IMR-90 (cell line): ENCODE measurements at regions not wholly inside any gene's neighbourhood (a gene's known extent, or its start where the extent isn't known, plus 50 kb on each side); places are given as distances from the start of the nearest gene placed in this dataset.

Experiments
- ATAC-seq: fragments of 200-7000 bp; cut with Tn5 transposase; 2 replicates; pipeline ENCODE4 v1.9.1; 2020; ENCODE audit warnings: low read depth, mild to moderate bottlenecking, moderate library complexity
- BruUV-seq: library from RNA; stranded (reverse); fragments of 400-500 nt; replicated peaks from 2 replicates; lab custom pipeline; 2021; lab: Mats Ljungman, UMichigan
- CTCF ChIA-PET: fragments of 300-600 bp; formaldehyde crosslinking; extraction: SDS; loops from one replicate; lab custom pipeline; 2021; ENCODE audit warnings: antibody characterized with exemption; lab: Yijun Ruan, JAX
- POLR2A ChIA-PET: fragments of 300-600 bp; sonication (Branson Sonifier 250); formaldehyde crosslinking; loops from one replicate; lab custom pipeline; 2022; ENCODE audit warnings: antibody characterized with exemption; ENCODE audit not compliant: unreplicated experiment; lab: Charles Lee
- DNase-seq: peaks from one replicate; pipeline ENCODE4 v3.0.0; 2013
- H2AFZ ChIP-seq: replicated peaks from 2 replicates; pipeline ENCODE3; 2013; ENCODE audit warnings: low read length, mild to moderate bottlenecking; ENCODE audit not compliant: poor library complexity
- H2AK5ac ChIP-seq: 2 replicates; pipeline ENCODE4 v1.6.1; 2013; ENCODE audit warnings: low read depth, low read length, inconsistent platforms
- H2AK9ac ChIP-seq: replicated peaks from 2 replicates; pipeline ENCODE3; 2013; ENCODE audit warnings: mild to moderate bottlenecking, low read depth, low read length, moderate library complexity; ENCODE audit not compliant: poor library complexity
- H2BK120ac ChIP-seq: 2 replicates; pipeline ENCODE4 v1.6.1; 2013; ENCODE audit warnings: low read depth, low read length, inconsistent platforms
- H2BK15ac ChIP-seq: 3 replicates; pipeline ENCODE4 v1.6.1; 2013; ENCODE audit warnings: low read depth, low read length, inconsistent platforms
- H2BK20ac ChIP-seq: 2 replicates; pipeline ENCODE4 v1.6.1; 2013; ENCODE audit warnings: low read depth, mild to moderate bottlenecking, inconsistent platforms, low read length, moderate library complexity
- H2BK5ac ChIP-seq: 2 replicates; pipeline ENCODE4 v1.6.1; 2013; ENCODE audit warnings: mild to moderate bottlenecking, low read depth, low read length, inconsistent platforms; ENCODE audit not compliant: poor library complexity, severe bottlenecking
- H3K14ac ChIP-seq: replicated peaks from 2 replicates; pipeline ENCODE4 v1.6.1; 2013; ENCODE audit warnings: low read depth, low read length, inconsistent platforms
- H3K18ac ChIP-seq: 2 replicates; pipeline ENCODE4 v1.6.1; 2013; ENCODE audit warnings: low read depth, low read length, control low read depth
- H3K23ac ChIP-seq: 2 replicates; pipeline ENCODE4 v1.6.1; 2013; ENCODE audit warnings: low read depth, low read length, inconsistent platforms
- H3K27ac ChIP-seq: 2 replicates; pipeline ENCODE4 v1.5.1; 2013; ENCODE audit warnings: mild to moderate bottlenecking, control low read depth, low read length; ENCODE audit not compliant: insufficient read depth
- H3K27me3 ChIP-seq: 2 replicates; pipeline ENCODE4 v1.6.1; 2013; ENCODE audit warnings: low read length; ENCODE audit not compliant: control insufficient read depth, insufficient read depth
- H3K36me3 ChIP-seq: 2 replicates; pipeline ENCODE4 v1.6.1; 2013; ENCODE audit warnings: low read length, mixed read lengths; ENCODE audit not compliant: control insufficient read depth, insufficient read depth
- H3K4ac ChIP-seq: 2 replicates; pipeline ENCODE4 v1.6.1; 2013; ENCODE audit warnings: low read depth, low read length, inconsistent platforms
- H3K4me1 ChIP-seq: 2 replicates; pipeline ENCODE4 v1.6.1; 2013; ENCODE audit warnings: low read length, mixed read lengths; ENCODE audit not compliant: control insufficient read depth, insufficient read depth
- H3K4me2 ChIP-seq: 2 replicates; pipeline ENCODE4 v1.6.1; 2013; ENCODE audit warnings: low read depth, mild to moderate bottlenecking, control low read depth, low read length, moderate library complexity
- H3K4me3 ChIP-seq: 2 replicates; pipeline ENCODE4 v1.5.1; 2013; ENCODE audit warnings: low read depth, mild to moderate bottlenecking, control low read depth, low read length, moderate library complexity; ENCODE audit not compliant: insufficient read depth
- H3K56ac ChIP-seq: 2 replicates; pipeline ENCODE4 v1.6.1; 2013; ENCODE audit warnings: low read length, inconsistent platforms; ENCODE audit not compliant: insufficient read depth; ENCODE audit errors: extremely low read depth
- H3K79me1 ChIP-seq, 2 experiments: 2 replicates each; pipeline ENCODE4 v1.6.1; 2013; ENCODE audit warnings: low read length in 2 of 2, inconsistent platforms in 1 of 2, low read depth in 1 of 2
- H3K9ac ChIP-seq: 2 replicates; pipeline ENCODE4 v1.6.1; 2013; ENCODE audit warnings: low read depth, low read length, control low read depth
- H3K9me1 ChIP-seq: 2 replicates; pipeline ENCODE4 v1.6.1; 2013; ENCODE audit warnings: low read length, inconsistent platforms; ENCODE audit not compliant: insufficient read depth
- H3K9me3 ChIP-seq: 2 replicates; pipeline ENCODE4 v1.6.1; 2013; ENCODE audit warnings: low read length; ENCODE audit not compliant: control insufficient read depth, insufficient read depth
- H4K20me1 ChIP-seq: 2 replicates; pipeline ENCODE4 v1.6.1; 2013; ENCODE audit warnings: low read length, inconsistent platforms; ENCODE audit not compliant: insufficient read depth
- H4K5ac ChIP-seq: 2 replicates; pipeline ENCODE4 v1.6.1; 2013; ENCODE audit warnings: mild to moderate bottlenecking, low read depth, low read length, control low read depth
- H4K8ac ChIP-seq, 2 experiments: 2 replicates each; pipeline ENCODE4 v1.6.1; 2013; ENCODE audit warnings: low read depth in 2 of 2, low read length in 2 of 2, control low read depth in 1 of 2, inconsistent platforms in 1 of 2
- H4K91ac ChIP-seq: 2 replicates; pipeline ENCODE4 v1.6.1; 2013; ENCODE audit warnings: low read depth, low read length, inconsistent platforms; ENCODE audit not compliant: insufficient read depth
- BHLHE40 ChIP-seq: fragments of 150-350 bp; IDR thresholded peaks from 2 replicates; pipeline ENCODE4 v1.6.1; 2016; ENCODE audit warnings: mild to moderate bottlenecking, low read depth, low read length
- CTCF ChIP-seq: conservative IDR thresholded peaks from 2 replicates; pipeline ENCODE4 v1.5.1; 2012; ENCODE audit warnings: mild to moderate bottlenecking, low read depth, low read length, improper control_type of control experiment
- MAFK ChIP-seq: IDR thresholded peaks from 2 replicates; pipeline ENCODE4 v1.6.1; 2012; ENCODE audit warnings: low read depth, low read length, improper control_type of control experiment
- MAZ ChIP-seq: IDR thresholded peaks from 2 replicates; pipeline ENCODE4 v1.6.1; 2012; ENCODE audit warnings: low read depth, mild to moderate bottlenecking, low read length, improper control_type of control experiment, moderate library complexity, borderline replicate concordance
- POLR2A ChIP-seq: IDR thresholded peaks from 2 replicates; pipeline ENCODE4 v1.6.1; 2012; ENCODE audit warnings: mild to moderate bottlenecking, low read depth, low read length
- RAD21 ChIP-seq: IDR thresholded peaks from 2 replicates; pipeline ENCODE4 v1.6.1; 2012; ENCODE audit warnings: low read length, improper control_type of control experiment
- RCOR1 ChIP-seq: IDR thresholded peaks from 2 replicates; pipeline ENCODE4 v1.6.1; 2012; ENCODE audit warnings: mild to moderate bottlenecking, low read length, improper control_type of control experiment; ENCODE audit not compliant: insufficient replicate concordance
- SMC3 ChIP-seq: fragments of 150-350 bp; IDR thresholded peaks from 2 replicates; pipeline ENCODE4 v1.6.1; 2016; ENCODE audit warnings: low read depth, mild to moderate bottlenecking, antibody characterized with exemption, low read length, moderate library complexity
- USF2 ChIP-seq: fragments of 150-350 bp; IDR thresholded peaks from 2 replicates; pipeline ENCODE4 v1.6.1; 2017; ENCODE audit warnings: mild to moderate bottlenecking, antibody characterized with exemption, low read length, low read depth
- WGBS, 2 experiments: methylation state at CpG; one replicate each; pipeline versions ENCODE4 v1.1.5 to v1.1.7; 2013; ENCODE audit warnings: missing lambda C conversion rate in 2 of 2; ENCODE audit not compliant: insufficient read length in 1 of 2; ENCODE audit errors: extremely low coverage in 2 of 2; 5-methylcytosine and 5-hydroxymethylcytosine counted together
- dilution Hi-C: fragments of 300-500 bp; cut with HindIII; formaldehyde crosslinking; loops from one replicate; pipeline ENCODE4 v1.14.3; 2018; ENCODE audit warnings: low sequenced_read_pairs; ENCODE audit not compliant: unreplicated experiment
- in situ Hi-C: fragments of 300-500 bp; cut with MboI; formaldehyde crosslinking; loops from 3 replicates; pipeline ENCODE4 v1.14.3; 2019; ENCODE audit warnings: low sequenced_read_pairs, inconsistent platforms, mixed read lengths
- intact Hi-C: fragments of 100-400 bp; cut with micrococcal nuclease; formaldehyde crosslinking; loops from 2 replicates; pipeline ENCODE4 v1.10.0; 2022

- no peak overlapping the region for H4K91ac ChIP-seq
- H3K4me2 ChIP-seq: no peak overlapping the region
- H4K5ac ChIP-seq: no peak overlapping the region
- no peaks in the 10 kb centered on the region for H3K36me3 ChIP-seq
- H3K9me1 ChIP-seq: no peaks in the 10 kb centered on the region
- in situ Hi-C loops: no loop called here
- no peaks in the 10 kb centered on the region for H4K20me1 ChIP-seq
- TF ChIP-seq POLR2A: no peak
- no peak for TF ChIP-seq CTCF
- no peak for TF ChIP-seq MAZ
- TF ChIP-seq SMC3: no peak
- no peak for TF ChIP-seq RAD21
- TF ChIP-seq RCOR1: no peak
- TF ChIP-seq MAFK: no peak
- TF ChIP-seq BHLHE40: no peak
- no peak for TF ChIP-seq USF2
- H3K4me3 ChIP-seq: no peak overlapping the region
- no peak overlapping the region for H2BK15ac ChIP-seq
- H3K56ac ChIP-seq: no peak overlapping the region
- H3K4me1 ChIP-seq: no peaks in the 10 kb centered on the region
- ChIA-PET POLR2A (no interaction called here), CTCF (no interaction called here)
- dilution Hi-C loops: no loop called here
- H3K27me3 ChIP-seq: no peaks in the 10 kb centered on the region
- H2BK5ac ChIP-seq: no peak overlapping the region
- no peak overlapping the region for H2AK9ac ChIP-seq
- ATAC-seq: no peak
- no peak for DNase-seq
- H3K79me1 ChIP-seq: no peaks in the 10 kb centered on the region
- no peak overlapping the region for H3K27ac ChIP-seq
- no peak overlapping the region for H4K8ac ChIP-seq
- no peak overlapping the region for H2AFZ ChIP-seq
- no peak overlapping the region for H3K14ac ChIP-seq
- H2BK20ac ChIP-seq: no peak overlapping the region
- no peak overlapping the region for H2BK120ac ChIP-seq
- intact Hi-C loops: no loop called here
- no CpG with 5 or more reads among the region's 1 CpG for WGBS, 2 experiments
- H3K23ac ChIP-seq: no peak overlapping the region
- BruUV-seq: no TSS peak
- peaks cover 13% of the 10 kb centered on the region; the same call in 1 of the 2 replicates for H3K9me3 ChIP-seq
- no peak overlapping the region for H3K18ac ChIP-seq
- H2AK5ac ChIP-seq: no peak overlapping the region
- no peak overlapping the region for H3K4ac ChIP-seq
- no peak overlapping the region for H3K9ac ChIP-seq
These were observed 162.2 kb upstream of the WDR11 start for GRCh38 chr10:120688928-120689327.
